Colonic mucosa (tissue), 4 donors: ENCODE measurements at regions not wholly inside any gene's neighbourhood (a gene's known extent, or its start where the extent isn't known, plus 50 kb on each side); places are given as distances from the start of the nearest gene placed in this dataset.

ENCODE experiments used
- DNase-seq: peaks from one replicate; pipeline ENCODE4 v3.0.0-alpha.2; 2020
- H3K27ac ChIP-seq: fragments of 200-600 bp; one replicate; pipeline ENCODE4 v1.8.0; 2021
- H3K27me3 ChIP-seq: fragments of 200-600 bp; one replicate; pipeline ENCODE4 v1.8.0; 2021
- H3K36me3 ChIP-seq: fragments of 200-600 bp; one replicate; pipeline ENCODE4 v1.8.0; 2021
- H3K4me1 ChIP-seq: fragments of 200-600 bp; one replicate; pipeline ENCODE4 v1.8.0; 2021; ENCODE audit warnings: mild to moderate bottlenecking
- H3K4me3 ChIP-seq: fragments of 200-600 bp; one replicate; pipeline ENCODE4 v1.8.0; 2021
- H3K9ac ChIP-seq, 2 donors: one replicate each; pipeline ENCODE4 v1.7.0; 2013; ENCODE audit warnings: control low read depth in 2 of 2, low read depth in 2 of 2, low read length in 2 of 2
- H3K9me3 ChIP-seq: fragments of 200-600 bp; one replicate; pipeline ENCODE4 v1.8.0; 2021
- CTCF ChIP-seq: fragments of 200-600 bp; IDR thresholded peaks from one replicate; pipeline ENCODE4 v1.8.0; 2022; ENCODE audit warnings: antibody characterized with exemption, mild to moderate bottlenecking
- intact Hi-C: fragments of 100-400 bp; cut with DNase I; formaldehyde crosslinking; loops from one replicate; pipeline ENCODE4 v1.14.1; 2022
- donor health status: healthy.
- donor health status: DM: no; HTN: no; CAD: no.
- donor health status: DM: no; HTN: no; CAD: no.

GRCh38 chr6:141634269-141634668 is 498.5 kb upstream of the GJE1 start:
- Histone ChIP-seq H3K27me3 (no peaks in the 10 kb centered on the region), H3K9ac (no peak overlapping the region), H3K27ac (no peak overlapping the region), H3K36me3 (no peaks in the 10 kb centered on the region), H3K9me3 (no peaks in the 10 kb centered on the region), H3K4me1 (no peaks in the 10 kb centered on the region), H3K4me3 (no peak overlapping the region)
- intact Hi-C loops = no loop called here
- TF ChIP-seq CTCF = no peak
- DNase-seq = no peak

GRCh38 chr6:141624301-141624700 is 508.4 kb upstream of the GJE1 start:
- no peak overlapping the region for H3K27ac ChIP-seq
- H3K4me1 ChIP-seq = no peaks in the 10 kb centered on the region
- no peak overlapping the region for H3K9ac ChIP-seq
- no peak for DNase-seq
- H3K9me3 ChIP-seq = no peaks in the 10 kb centered on the region
- intact Hi-C loops = no loop called here
- TF ChIP-seq CTCF = no peak
- no peaks in the 10 kb centered on the region for H3K36me3 ChIP-seq
- H3K27me3 ChIP-seq = no peaks in the 10 kb centered on the region
- no peak overlapping the region for H3K4me3 ChIP-seq

- TF ChIP-seq CTCF = no peak
- Histone ChIP-seq H3K4me3 (no peak overlapping the region), H3K27me3 (no peaks in the 10 kb centered on the region), H3K27ac (no peak overlapping the region), H3K9me3 (no peaks in the 10 kb centered on the region), H3K9ac (no peak overlapping the region), H3K4me1 (no peaks in the 10 kb centered on the region), H3K36me3 (no peaks in the 10 kb centered on the region)
- no peak for DNase-seq
- intact Hi-C loops = no loop called here
These were observed 514.5 kb upstream of the GJE1 start for GRCh38 chr6:141618180-141618581.

GRCh38 chr6:141610741-141611140 is 522.0 kb upstream of the GJE1 start:
- H3K9ac ChIP-seq = no peak overlapping the region
- DNase-seq = no peak
- no peak for TF ChIP-seq CTCF
- no peaks in the 10 kb centered on the region for H3K36me3 ChIP-seq
- H3K4me3 ChIP-seq = no peak overlapping the region
- H3K9me3 ChIP-seq = no peaks in the 10 kb centered on the region
- H3K4me1 ChIP-seq = no peaks in the 10 kb centered on the region
- intact Hi-C loops = no loop called here
- H3K27ac ChIP-seq = no peak overlapping the region
- no peaks in the 10 kb centered on the region for H3K27me3 ChIP-seq

- H3K9ac ChIP-seq = no peak overlapping the region
- H3K4me3 ChIP-seq = no peak overlapping the region
- no peak for DNase-seq
- no peak for TF ChIP-seq CTCF
- H3K9me3 ChIP-seq = no peaks in the 10 kb centered on the region
- no peaks in the 10 kb centered on the region for H3K4me1 ChIP-seq
- no peaks in the 10 kb centered on the region for H3K36me3 ChIP-seq
- intact Hi-C loops = no loop called here
- H3K27ac ChIP-seq = no peak overlapping the region
- no peaks in the 10 kb centered on the region for H3K27me3 ChIP-seq
These were observed 524.8 kb upstream of the GJE1 start for GRCh38 chr6:141607956-141608355.

- no peaks in the 10 kb centered on the region for H3K9me3 ChIP-seq
- H3K27me3 ChIP-seq = no peaks in the 10 kb centered on the region
- no peak overlapping the region for H3K4me3 ChIP-seq
- DNase-seq = no peak
- H3K27ac ChIP-seq = no peak overlapping the region
- H3K36me3 ChIP-seq = no peaks in the 10 kb centered on the region
- no peaks in the 10 kb centered on the region for H3K4me1 ChIP-seq
- intact Hi-C loops = no loop called here
- no peak overlapping the region for H3K9ac ChIP-seq
- no peak for TF ChIP-seq CTCF
These were observed 534.2 kb upstream of the GJE1 start for GRCh38 chr6:141598487-141598886.
